Cardiac fibroblast (primary cell): ENCODE measurements at regions not wholly inside any gene's neighbourhood (a gene's known extent, or its start where the extent isn't known, plus 50 kb on each side); places are given as distances from the start of the nearest gene placed in this dataset.
"Not testable (repeated sequence)": the region's sequence is repeated elsewhere in the genome, so short reads cannot be mapped to it uniquely, and the experiment has no call there.

Experiments
- DNase-seq, 2 donors: peaks; one replicate each; pipeline versions ENCODE4 v3.0.0 to v3.0.0-alpha.2; 2010; ENCODE audit warnings: low read depth in 2 of 2
- H3K4me3 ChIP-seq, 2 donors: replicated peaks in 1 of 2; 1 replicate in 1 of 2; 2 replicates in 1 of 2; pipeline ENCODE4 v1.5.1; 2011; ENCODE audit warnings: low read depth in 2 of 2, low read length in 2 of 2, mild to moderate bottlenecking in 2 of 2, moderate library complexity in 1 of 2
- TF ChIP-seq, protein P1 (sequence below): IDR thresholded peaks from one replicate; pipeline ENCODE4 v1.5.1; 2011; ENCODE audit warnings: low read depth, mild to moderate bottlenecking, low read length, inconsistent platforms

DNA sequence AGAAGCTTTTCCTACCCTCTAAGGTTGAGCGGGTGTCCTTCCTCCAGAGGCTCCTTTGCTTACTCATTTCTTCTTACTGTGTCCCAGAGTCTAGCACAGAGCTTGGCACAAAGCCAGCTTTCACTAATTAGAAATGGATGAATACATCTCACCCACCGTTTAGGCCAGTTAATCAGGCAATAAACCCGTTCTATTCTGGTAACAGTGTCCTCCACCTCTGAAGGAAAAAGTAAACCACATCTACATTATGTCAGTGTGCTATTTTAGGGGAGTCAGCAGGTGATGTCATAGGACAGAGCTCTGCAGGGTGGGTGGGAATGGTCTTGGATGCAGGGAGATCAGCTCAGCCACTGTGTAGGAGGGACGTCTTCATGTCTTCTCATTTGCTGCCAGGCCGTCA lies 109.2 kb downstream of the OSTF1 start:
- TF ChIP-seq, protein P1, sequence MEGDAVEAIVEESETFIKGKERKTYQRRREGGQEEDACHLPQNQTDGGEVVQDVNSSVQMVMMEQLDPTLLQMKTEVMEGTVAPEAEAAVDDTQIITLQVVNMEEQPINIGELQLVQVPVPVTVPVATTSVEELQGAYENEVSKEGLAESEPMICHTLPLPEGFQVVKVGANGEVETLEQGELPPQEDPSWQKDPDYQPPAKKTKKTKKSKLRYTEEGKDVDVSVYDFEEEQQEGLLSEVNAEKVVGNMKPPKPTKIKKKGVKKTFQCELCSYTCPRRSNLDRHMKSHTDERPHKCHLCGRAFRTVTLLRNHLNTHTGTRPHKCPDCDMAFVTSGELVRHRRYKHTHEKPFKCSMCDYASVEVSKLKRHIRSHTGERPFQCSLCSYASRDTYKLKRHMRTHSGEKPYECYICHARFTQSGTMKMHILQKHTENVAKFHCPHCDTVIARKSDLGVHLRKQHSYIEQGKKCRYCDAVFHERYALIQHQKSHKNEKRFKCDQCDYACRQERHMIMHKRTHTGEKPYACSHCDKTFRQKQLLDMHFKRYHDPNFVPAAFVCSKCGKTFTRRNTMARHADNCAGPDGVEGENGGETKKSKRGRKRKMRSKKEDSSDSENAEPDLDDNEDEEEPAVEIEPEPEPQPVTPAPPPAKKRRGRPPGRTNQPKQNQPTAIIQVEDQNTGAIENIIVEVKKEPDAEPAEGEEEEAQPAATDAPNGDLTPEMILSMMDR: no peak
- no peak overlapping the region for H3K4me3 ChIP-seq
- DNase-seq: peak; percentile 40

DNA sequence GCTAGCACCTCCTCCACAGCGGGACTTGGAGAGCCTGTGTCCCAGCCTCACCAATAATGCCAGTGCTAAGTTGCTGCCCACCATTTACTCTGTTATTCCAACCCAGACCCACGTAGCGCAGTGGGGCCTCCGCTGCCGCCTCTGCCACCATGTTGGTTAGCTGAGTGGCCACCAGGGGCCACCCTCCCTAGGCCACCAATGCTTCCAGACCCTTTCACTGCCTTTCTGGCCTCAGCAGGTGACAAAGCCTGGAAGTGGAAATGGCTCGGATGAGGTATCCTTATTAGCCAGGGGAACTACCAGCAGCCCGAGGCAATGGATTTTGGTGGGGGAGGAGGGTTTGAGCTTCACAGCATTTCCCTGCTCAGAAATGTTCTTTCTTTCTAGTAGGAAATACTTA lies 110.1 kb downstream of the OSTF1 start:
- no peak for DNase-seq
- no peak overlapping the region for H3K4me3 ChIP-seq
- TF ChIP-seq, protein P1: peak; percentile 8

DNA sequence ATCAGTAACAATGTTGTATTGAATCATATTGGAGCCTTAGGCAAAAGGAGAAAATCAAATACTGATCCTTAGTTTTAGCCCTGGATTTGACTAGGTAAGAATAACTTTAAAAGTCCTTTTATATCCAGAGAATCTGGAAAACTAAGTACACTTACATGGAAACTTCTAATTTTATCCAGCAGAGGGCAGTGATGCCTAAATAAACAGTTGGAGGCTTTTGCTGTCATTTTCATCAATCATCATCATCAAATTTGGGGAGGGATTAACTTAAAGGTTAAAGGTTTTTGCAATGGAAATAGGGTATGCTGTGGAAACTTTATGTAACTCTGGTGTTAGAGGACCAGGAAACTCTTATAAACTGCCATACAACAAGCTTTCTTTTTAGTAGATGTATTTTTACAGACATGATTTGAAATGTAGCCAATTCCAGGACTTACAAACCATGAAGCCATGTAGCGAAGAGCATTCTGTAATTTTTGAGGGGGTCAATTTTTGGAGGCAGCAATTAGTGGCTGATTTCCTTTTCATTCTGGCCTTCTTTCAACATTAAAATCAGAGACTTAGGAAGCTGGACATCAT lies 112.7 kb downstream of the OSTF1 start:
- peak; percentile 59 to 74 for DNase-seq
- TF ChIP-seq, protein P1: peak; percentile 44
- H3K4me3 ChIP-seq: no peak overlapping the region

DNA sequence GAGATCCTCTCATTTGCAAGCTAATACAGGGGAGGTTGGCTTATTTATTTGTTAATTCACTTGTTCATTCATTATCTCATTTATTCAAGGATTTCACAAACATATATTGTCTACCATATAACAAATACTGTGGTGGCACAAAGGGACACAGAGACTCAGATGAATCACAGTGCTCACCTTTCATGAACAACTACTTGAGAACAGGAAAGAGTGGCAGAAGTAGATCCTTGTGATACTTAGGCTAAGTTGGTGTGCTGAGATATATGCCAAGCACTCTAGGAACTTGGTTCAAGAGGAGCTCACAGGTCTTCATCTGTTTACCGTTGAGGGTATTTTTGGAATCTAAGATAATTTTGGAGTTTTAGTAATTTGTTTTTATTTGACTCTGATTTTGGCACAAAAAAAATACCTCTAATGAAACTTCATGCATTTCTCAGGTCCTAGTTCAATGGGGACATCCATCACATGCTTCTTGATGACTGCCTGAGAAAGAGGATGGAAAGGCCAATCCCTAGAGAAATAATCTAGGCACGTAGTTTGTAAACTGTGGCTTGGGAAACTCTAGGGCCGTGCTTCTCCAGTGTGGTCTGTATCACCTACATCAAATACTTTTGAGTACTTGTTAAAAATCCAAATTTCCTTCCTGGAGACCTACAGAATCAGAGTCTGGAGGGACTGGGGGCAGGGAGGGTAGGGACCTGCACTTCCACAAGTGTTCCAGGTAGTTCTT lies 113.3 kb downstream of the OSTF1 start:
- no peak for DNase-seq
- H3K4me3 ChIP-seq: no peak overlapping the region
- TF ChIP-seq, protein P1: no peak

DNA sequence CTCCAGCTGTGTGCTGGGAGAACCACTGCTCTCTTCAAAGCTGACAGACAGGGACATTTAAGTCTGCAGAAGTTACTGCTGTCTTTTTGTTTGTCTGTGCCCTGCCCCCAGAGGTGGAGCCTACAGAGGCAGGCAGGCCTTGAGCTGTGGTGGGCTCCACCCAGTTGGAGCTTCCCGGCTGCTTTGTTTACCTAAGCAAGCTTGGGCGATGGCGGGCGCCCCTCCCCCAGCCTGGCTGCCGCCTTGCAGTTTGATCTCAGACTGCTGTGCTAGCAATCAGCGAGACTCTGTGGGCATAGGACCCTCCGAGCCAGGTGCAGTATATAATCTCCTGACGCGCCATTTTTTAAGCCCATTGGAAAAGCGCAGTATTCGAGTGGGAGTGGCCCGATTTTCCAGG lies 119.7 kb downstream of the OSTF1 start:
- not testable (repeated sequence) for DNase-seq, H3K4me3 ChIP-seq

DNA sequence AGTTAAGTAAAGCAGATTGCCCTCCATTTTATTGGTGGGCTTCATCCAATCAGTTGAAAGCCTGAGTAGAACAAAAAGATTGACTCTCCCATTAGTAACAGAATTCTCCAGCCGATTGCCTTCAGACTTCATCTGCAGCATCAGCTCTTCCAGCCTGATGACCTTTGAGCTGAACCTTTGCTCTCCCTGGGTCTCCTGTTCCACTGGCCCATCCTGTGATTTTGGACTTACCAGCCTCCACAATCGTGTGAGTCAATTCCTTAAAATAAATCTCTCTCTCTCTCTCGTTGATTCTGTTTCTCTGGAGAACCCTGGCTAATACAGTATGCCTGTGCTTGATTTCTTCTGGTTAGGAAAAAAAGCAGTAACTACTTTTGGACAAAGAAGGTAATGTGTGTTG lies 121.9 kb downstream of the OSTF1 start:
- H3K4me3 ChIP-seq: no peak overlapping the region
- TF ChIP-seq, protein P1: no peak
- no peak for DNase-seq

DNA sequence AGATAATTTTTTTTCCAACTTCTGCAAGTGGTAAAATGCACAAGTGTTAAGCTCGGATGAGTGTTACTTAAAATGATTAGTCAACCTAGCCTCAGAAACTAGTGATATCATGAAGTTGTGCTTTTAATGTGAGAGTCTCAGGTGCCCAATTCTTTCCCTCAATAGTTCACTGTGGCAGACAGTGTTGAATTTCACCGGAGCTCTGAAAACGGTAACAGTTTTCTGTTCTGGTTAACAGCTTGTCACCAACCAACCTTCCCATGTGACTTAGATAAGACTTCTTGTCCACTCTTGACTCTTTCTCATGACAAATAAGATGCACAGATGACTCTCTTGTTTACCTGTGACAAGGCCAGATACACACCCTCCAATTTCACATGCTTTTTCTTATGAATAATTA lies 125.5 kb downstream of the OSTF1 start:
- H3K4me3 ChIP-seq: no peak overlapping the region
- TF ChIP-seq, protein P1: no peak
- DNase-seq: no peak
